ENCODE measurements at regions not wholly inside any gene's neighbourhood (a gene's known extent, or its start where the extent isn't known, plus 50 kb on each side); places are given as distances from the start of the nearest gene placed in this dataset.
"Not testable (repeated sequence)": the region's sequence is repeated elsewhere in the genome, so short reads cannot be mapped to it uniquely, and the experiment has no call there.

DNA sequence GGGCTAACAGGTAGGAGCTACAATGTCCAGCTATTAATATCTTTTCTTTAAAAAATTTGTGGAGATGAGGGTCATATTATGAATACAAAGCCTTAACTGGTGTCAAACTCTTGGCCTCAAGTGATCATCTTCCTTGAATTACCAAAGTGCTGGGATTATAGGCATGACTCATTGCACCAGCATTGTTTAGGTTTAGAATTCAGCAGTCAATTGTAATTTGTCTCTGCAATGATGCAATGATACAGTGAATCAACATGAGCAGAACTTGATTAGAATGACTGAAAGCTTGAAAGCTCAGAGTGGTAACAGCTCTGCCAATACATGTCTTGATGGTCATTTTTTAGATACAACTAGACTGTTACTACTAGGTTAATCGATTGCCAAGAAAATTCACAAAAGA is 752.8 kb upstream of the MIR17HG start:
- DNase-seq (ENCODE audit: low read depth) = no peak

DNA sequence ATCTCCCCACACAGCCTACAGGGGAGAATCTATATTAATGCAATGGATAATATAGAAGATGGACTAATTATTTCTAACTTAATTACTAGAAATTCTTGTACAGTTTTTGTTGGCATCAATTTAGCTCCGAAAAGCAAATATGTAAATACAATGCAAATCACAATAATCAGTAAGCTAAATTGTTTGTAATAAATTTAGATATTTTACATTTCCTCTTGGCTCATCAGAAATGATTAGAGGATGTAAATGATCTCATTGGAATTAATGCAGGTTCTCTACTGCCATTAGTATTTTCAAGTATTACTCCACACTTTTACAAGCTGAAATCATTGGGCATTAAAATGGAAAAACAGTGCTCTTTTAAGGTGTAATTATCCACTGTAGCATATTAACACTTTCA is 741.8 kb upstream of the MIR17HG start:
- DNase-seq (ENCODE audit: low read depth) = no peak

DNA sequence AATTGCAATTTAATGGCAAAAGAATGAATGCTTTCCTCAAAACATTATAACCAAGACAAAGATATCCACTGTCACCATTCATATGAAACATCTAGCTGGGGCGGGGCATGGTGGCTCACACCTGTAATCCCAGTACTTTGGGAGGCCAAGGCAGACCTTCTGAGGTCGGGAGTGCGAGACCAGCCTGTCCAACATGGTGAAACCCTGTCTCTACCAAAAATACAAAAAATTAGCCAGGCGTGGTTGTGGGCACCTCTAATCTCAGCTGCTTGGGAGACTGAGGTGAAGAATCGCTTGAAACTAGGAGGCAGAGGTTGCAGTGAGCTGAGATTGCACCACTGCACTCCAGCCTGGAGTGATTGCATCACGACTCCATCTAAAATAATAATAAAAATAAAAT is 740.6 kb upstream of the MIR17HG start:
- not testable (repeated sequence) for DNase-seq (ENCODE audit: low read depth)

DNA sequence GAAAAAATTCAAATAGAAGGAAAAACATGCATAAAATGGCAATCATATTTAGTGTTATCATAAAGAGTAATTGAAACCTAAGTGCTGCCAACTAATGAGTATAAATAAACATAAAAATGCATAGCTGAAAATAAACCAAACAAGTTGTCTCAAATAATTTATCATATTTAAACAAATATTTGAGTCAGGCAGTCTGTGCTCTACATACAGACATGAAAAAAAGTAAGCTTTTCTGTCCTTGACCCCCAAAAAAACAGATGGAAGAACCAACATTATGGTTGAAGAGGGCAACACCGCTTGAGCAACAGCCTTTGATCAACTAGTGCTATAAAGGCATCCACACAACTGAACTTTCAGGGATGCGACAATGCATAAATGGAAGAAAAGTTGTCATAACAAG is 735.1 kb upstream of the MIR17HG start:
- DNase-seq (ENCODE audit: low read depth) = no peak

DNA sequence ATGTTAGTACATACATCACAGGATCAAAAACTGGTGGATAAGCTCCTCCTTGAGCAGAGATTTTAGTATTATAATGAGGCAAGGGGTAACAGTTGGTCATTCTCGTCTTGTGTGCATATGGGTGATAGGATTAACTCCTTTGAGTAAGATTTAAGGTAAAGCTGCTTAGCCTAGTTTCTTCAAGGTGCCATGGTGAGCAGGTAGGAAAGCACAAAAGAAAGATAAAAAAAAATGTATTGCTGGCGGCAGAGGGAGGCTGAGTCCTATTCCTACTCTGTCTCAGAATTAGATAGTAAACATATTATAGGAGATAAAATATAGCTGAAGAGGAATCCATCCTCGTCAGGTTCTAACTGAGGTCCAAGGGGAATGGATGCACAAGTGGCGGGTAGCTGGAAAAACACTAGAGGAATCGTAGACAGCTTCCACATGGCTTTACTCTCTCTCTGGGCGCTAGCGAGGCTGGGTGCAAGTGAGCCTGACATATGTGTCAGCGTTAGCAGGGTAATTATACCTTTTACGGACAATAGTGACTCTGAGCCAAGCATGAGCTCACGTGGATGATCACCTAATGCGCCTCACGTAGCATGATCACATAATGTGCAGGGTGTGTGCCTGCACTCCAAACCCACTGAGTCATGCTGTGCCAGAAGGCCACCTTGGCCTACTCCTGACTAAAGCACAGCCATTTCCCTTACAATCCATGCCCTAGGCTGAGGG is 734.3 kb upstream of the MIR17HG start:
- no peak for DNase-seq (ENCODE audit: low read depth)

DNA sequence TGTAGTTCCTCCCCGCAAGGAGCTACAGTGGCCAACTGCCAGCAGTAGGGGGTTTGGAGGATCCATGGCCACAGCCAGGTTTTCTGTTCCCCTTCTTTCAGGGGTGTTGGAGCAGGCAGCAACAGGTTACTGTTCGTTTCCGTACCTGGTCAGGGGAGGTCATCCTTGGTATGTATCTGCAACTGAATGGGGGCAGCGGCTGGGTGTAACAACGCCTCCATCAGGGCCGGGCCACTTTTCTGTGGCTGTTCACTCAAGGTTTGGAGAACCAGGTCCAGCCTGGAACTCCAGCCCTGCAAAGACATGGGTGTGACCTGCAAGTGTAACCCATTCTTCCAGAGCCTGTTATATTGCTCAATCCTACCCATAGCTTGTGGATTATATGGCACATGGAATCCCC is 732.3 kb upstream of the MIR17HG start:
- DNase-seq (ENCODE audit: low read depth) = no peak

DNA sequence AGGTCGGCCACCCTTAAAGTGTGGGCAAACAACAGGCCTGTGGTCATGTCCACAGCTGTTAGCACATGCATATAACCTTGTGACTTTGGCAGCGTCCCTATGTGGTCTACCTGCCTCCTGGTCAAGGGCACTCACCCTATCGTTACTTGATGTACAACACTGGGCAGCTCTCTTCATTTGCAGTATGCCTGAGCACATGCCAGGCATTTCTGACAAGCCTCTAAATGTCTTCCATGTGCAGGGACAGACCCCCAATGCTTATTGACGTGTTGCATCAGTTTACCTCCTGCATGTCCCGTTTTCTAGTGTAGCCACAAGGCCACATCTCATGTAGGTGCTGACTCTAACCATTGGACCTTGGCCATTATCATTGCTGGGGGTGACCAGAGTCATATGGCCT is 731.7 kb upstream of the MIR17HG start:
- no peak for DNase-seq (ENCODE audit: low read depth)

DNA sequence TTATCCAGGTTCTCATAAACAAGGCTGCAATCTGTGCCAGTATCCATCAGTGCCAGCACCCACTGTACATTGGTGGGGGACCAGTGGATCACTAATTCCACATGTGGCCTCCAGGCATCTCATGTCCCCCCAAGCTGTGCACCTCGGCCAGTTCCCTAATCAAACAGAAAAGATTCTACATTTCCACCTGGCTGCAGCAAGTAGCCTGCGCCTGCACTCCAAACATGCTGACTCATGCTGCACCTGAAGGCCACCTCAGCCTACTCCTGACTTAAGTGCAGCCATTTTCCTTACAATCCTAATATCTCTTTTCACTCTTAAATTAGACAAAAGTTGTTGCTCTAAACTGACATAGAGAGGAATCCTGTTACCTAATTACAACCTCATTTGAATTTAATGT is 729.4 kb upstream of the MIR17HG start:
- no peak for DNase-seq (ENCODE audit: low read depth)

DNA sequence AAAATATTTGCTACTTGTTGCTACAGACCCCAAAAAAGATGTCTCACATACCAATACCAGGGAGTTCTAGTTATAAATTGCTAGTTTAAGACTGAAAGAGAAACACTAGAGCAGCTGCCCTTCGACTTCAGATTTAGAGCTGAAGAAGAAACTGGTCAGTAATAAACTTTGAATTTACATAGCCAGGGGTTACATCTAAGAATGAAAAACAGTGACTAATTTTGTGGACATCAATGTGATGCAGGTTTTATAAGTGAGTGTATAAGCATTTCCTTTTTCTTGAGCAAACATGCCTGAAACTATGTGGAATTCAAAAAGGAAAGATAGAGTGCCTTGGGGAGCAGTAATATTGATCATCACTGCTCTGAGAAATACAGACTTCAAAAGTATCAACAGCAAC is 724.9 kb upstream of the MIR17HG start:
- no peak for DNase-seq (ENCODE audit: low read depth)

DNA sequence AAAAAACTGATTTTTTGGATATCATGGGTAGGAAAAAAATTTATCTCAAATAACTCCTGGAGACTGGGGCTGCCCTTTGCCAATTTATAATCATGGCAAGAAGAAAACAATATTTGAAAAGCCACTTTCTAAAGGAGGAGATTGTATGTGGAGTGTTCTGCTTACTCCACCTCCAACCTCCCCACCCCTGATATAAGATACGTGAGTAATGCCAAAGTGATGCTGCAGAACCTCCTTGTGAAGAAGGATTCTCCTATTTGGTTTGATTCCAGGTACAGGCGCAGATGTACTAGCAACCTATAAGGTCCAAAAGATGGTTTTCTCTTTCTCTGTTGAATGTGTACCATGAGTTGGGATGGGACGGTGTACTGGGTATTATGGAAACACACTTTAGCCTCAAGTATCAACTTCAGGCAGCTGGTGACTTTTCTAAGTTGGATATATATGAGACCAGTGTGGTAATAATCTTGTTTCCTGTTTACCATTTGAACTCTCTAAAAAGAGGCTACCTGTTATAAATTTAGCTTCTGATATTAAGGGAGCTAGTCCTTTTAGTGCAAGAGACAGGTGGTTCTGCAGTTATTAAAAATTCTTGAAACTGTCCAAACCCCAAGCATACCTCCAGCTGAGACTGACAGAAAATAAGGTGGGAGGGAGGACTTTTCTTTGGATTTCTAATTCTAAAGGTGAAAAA is 724.0 kb upstream of the MIR17HG start:
- DNase-seq (ENCODE audit: low read depth) = no peak

DNA sequence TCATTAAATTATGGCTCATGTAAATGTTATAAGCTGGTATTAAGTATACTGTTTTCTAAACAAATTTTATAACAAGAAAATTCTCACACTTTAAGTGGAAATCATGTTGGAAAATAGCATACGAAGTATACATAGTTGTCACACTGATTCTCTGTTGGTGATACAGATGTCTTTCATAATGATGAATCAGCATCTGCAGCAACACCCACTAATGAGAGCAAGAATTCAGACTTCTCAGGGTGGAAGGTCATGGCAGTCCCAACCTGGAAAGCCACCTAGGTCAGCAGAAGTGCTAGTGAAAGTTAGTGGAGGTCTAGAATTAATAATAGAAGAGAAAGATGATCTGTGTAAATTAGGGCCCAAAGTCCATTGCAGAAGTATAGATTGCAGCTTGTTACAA is 719.7 kb upstream of the MIR17HG start:
- no peak for DNase-seq (ENCODE audit: low read depth)

DNA sequence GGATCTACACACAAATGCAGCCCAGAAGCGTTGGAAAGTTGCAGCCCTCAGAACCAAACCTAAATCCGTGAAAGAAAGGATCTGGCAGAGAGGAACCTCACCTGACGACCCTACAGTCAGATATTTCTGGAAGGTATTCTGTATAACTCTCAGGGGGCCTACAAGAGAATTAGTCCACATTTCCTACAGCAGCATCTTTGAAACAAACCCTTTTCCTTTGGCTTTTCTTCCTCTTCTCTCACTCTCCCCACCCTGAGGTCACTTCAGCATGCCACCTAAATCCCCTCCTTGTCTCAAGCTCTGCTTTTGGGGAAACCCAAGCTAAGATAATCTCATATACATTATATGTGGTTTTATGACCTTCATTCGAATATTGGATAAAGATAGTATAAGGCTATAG is 719.0 kb upstream of the MIR17HG start:
- no peak for DNase-seq (ENCODE audit: low read depth)

DNA sequence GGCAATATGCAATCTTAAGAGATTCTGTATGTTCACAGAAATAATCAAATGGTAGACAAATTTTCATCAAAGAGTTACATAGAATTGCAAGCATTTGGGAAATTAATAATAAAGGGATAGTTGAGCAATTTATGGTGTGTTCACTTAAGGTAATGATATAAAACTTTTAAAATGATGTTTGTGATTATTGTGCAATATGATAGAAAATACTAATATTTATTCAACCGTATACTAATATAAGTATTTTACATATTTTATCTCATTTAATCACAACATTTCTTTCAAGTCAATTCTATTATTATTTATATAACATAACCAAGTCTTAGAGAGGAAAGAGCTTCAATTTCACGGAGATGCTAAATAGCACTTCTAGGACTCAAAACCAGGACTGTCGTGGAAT is 716.8 kb upstream of the MIR17HG start:
- DNase-seq (ENCODE audit: low read depth) = no peak

DNA sequence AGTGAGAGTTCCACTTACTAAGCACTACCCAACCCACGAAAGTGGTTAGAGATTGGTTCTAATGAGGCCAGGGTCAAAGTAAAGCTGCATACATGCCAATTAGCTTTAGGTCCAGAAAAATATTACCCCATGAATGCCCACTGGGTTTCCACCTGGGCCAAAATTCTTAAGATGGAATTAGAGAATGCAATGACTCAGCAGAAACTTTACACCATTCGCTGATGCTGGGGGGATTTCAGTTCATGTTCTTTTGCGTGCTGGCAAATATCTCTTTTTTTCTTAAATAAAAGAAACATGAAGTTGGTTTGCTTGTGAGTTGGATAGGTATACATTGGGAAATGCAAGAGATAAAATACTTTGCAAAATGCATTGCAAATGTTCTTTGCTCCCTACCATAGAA is 715.3 kb upstream of the MIR17HG start:
- no peak for DNase-seq (ENCODE audit: low read depth)

DNA sequence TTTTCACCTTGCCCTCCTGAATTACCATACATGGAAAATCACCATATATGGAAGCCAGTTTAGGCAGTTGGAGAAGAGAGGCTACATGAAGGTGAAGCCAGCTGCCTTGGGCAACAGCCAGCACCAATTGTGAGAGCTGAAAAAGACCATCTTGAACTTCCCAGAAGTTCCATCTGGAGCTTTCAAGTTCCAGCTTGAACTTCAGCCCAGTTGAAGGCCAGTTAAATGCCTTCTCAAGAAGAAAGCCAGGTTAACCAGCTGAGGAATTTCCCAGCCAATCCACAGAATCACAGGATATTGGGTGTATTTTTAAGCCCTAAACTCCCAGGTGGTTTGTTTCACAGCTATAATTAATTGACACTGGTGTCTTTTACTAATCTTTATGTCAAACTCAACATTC is 713.6 kb upstream of the MIR17HG start:
- no peak for DNase-seq (ENCODE audit: low read depth)

DNA sequence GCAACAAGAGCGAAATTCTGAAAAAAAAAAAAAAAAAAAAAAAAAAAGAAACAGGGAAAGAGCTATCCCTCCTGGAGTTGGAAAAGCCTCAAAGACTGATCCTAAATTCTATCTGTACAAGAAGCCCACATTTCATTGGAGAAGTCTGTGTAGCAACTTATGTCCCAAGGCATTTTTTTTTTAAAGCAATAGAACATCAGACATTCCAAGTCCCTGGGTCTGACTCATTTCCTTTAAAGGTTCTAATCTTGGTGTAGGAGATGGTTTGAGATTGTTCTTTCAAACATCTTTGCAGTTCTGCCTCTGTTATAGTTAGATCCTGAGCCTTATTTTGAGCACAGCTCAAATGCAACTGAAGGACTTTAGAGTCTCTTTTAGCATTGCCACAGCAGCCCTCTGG is 706.5 kb upstream of the MIR17HG start:
- DNase-seq (ENCODE audit: low read depth) = no peak

DNA sequence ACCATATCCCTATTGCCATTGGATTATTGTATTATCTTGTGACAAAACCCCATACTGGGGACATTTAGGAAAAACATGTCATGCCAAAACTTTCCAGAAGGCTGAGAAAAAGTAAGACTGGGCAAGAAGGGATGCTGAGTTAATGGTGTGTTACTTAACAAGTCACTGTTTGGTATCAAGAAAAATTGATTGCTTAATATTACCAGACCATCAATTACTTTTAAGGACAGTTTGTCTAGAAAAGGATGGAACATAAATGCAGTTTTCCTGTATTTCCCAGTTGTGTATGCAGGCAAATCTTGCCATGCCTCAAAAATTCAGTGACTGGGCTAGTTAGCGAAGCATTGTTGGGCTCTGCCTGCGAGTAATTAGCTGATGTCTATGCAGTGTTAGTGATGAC is 705.6 kb upstream of the MIR17HG start:
- DNase-seq (ENCODE audit: low read depth) = no peak

DNA sequence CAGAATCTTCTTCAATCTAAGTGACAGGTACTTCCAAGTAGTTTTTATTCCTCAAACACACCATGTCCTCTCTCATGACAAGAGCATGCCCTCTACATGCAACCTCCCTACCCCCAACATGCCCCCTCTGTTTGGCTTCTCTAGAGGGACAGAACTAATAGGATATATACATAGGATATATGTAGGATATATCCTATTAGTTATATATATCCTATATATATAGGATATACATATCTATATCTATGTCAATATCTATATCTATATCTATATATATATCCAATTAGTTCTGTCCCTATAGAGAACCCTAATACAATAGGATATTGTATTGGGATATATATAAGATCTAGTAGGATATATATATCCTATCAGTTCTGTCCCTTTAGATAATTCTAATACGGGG is 701.9 kb upstream of the MIR17HG start:
- no peak for DNase-seq (ENCODE audit: low read depth)

DNA sequence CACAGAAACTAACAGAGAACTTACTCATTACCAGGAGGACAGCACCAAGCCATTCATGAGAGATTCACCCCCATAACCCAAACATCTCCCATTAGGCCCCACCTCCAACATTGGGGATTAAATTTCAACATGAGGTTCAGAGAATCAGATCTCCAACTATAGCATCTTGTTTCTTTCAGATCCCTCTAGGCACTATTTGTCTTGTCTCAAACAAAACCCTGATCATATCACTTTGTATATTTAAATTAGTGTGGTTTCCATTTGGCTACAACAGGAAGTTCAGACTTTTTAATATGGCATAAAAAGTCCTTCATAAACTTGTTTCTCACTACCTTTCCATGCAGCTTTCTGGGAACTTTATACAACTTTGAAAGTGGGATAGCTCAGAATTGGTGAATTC is 699.0 kb upstream of the MIR17HG start:
- no peak for DNase-seq (ENCODE audit: low read depth)

DNA sequence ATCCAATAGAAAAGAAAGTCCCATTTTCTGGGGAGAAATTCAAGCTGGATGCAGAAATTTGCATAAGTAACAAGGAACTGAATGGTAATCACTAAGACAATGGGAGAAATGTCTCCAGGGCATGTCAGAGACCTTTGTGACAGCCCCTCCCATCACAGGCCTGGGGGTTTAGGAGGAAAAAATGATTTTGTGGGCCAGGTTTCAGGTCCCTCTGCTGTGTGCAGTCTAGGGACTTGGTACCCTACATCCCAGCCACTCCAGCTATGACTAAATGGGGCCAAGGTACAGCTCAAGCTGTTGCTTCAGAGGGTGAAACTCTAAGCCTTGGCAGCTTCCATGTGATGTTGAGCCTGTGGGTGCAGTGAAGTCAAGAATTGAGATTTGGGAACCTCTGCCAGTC is 695.5 kb upstream of the MIR17HG start:
- no peak for DNase-seq (ENCODE audit: low read depth)

DNA sequence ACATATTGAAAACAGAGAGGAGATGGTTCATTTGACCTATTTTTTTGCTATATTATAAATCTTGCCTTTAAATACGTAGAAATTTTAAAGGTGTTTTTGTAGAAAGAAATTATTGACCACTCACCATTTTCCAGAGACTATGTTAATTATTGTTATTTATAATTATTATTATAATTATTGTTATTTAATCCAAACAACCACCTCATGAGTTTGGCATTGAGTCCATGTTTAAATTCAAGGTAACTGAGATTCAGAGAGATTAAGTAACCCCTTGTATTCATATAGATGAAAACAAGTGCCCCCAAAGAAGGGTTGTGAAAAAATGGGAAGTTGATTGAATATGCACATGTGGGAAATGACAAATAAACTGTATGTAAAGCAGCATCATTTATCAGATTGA is 692.5 kb upstream of the MIR17HG start:
- DNase-seq (ENCODE audit: low read depth) = no peak

DNA sequence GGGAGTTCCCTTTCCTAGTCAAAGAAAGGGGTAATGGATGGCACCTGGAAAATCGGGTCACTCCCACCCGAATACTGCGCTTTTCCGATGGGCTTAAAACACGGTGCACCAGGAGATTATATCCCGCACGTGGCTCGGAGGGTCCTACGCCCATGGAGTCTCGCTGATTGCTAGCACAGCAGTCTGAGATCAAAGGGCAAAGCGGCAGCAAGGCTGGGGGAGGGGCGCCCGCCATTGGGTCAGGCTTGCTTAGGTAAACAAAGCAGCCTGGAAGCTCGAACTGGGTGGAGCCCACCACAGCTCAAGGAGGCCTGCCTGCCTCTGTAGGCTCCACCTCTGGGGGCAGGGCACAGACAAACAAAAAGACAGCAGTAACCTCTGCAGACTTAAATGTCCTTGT is 683.3 kb upstream of the MIR17HG start:
- not testable (repeated sequence) for DNase-seq (ENCODE audit: low read depth)

DNA sequence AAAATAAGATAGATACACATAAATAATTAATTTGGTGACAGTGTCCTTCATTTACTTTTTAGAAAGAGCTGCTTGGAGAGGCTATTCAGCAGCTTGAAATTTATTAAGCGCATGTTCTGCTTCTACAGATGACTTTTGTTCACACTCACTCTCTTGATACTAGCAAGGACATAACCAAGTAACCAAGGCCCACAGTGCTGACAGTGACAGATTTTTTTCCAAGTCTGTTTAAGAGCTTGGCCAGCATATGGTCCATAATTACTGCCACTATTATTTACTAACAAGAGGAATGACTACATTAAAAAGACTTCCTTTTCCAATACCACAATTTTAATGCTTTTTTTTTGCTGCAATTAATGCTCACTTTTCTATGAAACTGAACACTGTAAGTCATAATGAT is 673.7 kb upstream of the MIR17HG start:
- no peak for DNase-seq (ENCODE audit: low read depth)

DNA sequence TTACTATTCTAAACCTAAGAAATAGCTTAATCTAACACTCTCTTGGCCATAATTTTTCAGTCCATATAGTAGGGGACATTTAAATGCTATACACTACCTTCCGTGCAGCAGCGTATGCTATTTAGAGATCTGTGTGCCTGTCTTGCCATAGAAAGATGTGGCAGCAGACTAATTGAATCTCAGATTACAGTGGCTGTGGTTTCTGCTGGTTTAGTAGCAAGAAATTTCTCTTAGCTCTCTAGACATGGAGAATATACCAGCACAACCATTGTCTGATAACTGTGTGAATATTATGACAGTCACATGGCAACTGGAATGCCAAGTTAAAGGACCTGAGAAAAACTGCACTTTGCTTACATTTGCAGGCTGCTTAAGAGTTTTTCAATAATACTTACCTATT is 672.4 kb upstream of the MIR17HG start:
- DNase-seq (ENCODE audit: low read depth) = no peak

Measured in stimulated activated CD4-positive, alpha-beta T cell treated with anti-CD3 and anti-CD28 coated beads, Interleukin-2, amount 100 ng/mL, for 4 hours (primary cell).